ENCODE measurements at regions not wholly inside any gene's neighbourhood (a gene's known extent, or its start where the extent isn't known, plus 50 kb on each side); places are given as distances from the start of the nearest gene placed in this dataset.

DNA sequence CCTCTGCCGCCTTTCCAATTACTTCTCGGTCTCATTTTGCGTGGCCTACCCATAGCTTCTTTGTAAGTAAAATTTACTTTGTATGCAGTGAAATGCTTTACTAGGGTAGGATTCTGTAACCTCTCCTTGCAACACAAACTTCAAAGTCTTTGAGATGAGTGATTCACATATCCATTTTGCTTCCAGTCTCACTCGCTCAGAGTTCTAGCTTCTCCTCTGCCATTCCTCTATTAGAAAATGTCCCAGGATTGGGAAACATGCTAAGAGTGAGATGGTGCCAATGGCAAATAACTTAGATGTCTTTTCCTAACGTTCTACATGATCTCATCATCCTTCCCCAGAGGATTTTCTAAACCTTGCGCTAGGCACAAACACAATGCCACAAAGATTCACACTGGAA, 270.5 kb upstream of the SLC30A5 start:
- TF ChIP-seq, protein P1, sequence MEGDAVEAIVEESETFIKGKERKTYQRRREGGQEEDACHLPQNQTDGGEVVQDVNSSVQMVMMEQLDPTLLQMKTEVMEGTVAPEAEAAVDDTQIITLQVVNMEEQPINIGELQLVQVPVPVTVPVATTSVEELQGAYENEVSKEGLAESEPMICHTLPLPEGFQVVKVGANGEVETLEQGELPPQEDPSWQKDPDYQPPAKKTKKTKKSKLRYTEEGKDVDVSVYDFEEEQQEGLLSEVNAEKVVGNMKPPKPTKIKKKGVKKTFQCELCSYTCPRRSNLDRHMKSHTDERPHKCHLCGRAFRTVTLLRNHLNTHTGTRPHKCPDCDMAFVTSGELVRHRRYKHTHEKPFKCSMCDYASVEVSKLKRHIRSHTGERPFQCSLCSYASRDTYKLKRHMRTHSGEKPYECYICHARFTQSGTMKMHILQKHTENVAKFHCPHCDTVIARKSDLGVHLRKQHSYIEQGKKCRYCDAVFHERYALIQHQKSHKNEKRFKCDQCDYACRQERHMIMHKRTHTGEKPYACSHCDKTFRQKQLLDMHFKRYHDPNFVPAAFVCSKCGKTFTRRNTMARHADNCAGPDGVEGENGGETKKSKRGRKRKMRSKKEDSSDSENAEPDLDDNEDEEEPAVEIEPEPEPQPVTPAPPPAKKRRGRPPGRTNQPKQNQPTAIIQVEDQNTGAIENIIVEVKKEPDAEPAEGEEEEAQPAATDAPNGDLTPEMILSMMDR (IDR thresholded peaks at IDR 0.05) = no peak
- TF ChIP-seq ZFX (IDR thresholded peaks at IDR 0.05; ENCODE audit: borderline replicate concordance) = no peak
